Astrocyte (in vitro differentiated cells and primary cell): ENCODE measurements at regions not wholly inside any gene's neighbourhood (a gene's known extent, or its start where the extent isn't known, plus 50 kb on each side); places are given as distances from the start of the nearest gene placed in this dataset.

Source experiments
- DNase-seq: peaks from one replicate; pipeline ENCODE4 v3.0.0-alpha.2; 2010; ENCODE audit warnings: low read depth
- FAIRE-seq: peaks from 2 replicates; lab custom pipeline; 2011; peaks lifted over from hg19 to GRCh38; lab: Jason Lieb, UNC
- H2AFZ ChIP-seq: 2 replicates; pipeline ENCODE4 v1.6.0; 2012; ENCODE audit warnings: low read depth, low read length, inconsistent platforms
- H3K27ac ChIP-seq: 2 replicates; pipeline ENCODE4 v1.5.1; 2011; ENCODE audit warnings: low read depth, low read length, inconsistent platforms
- H3K27me3 ChIP-seq: 2 replicates; pipeline ENCODE4 v1.6.0; 2011; ENCODE audit warnings: low read length, inconsistent platforms; ENCODE audit not compliant: insufficient read depth
- H3K36me3 ChIP-seq: 2 replicates; pipeline ENCODE4 v1.5.1; 2011; ENCODE audit warnings: low read length, inconsistent platforms; ENCODE audit not compliant: insufficient read depth
- H3K4me1 ChIP-seq: 2 replicates; pipeline ENCODE4 v1.5.1; 2011; ENCODE audit warnings: low read length, inconsistent platforms; ENCODE audit not compliant: insufficient read depth
- H3K4me2 ChIP-seq: 2 replicates; pipeline ENCODE4 v1.6.0; 2012; ENCODE audit warnings: low read length, inconsistent platforms
- H3K4me3 ChIP-seq: 2 replicates; pipeline ENCODE4 v1.5.1; 2011; ENCODE audit warnings: low read depth, mild to moderate bottlenecking, low read length, inconsistent platforms; ENCODE audit not compliant: insufficient read depth
- H3K79me2 ChIP-seq: 2 replicates; pipeline ENCODE4 v1.6.0; 2012; ENCODE audit warnings: mild to moderate bottlenecking, low read length, inconsistent platforms; ENCODE audit not compliant: insufficient read depth
- H3K9ac ChIP-seq: 2 replicates; pipeline ENCODE4 v1.6.0; 2012; ENCODE audit warnings: mild to moderate bottlenecking, low read length, inconsistent platforms
- H3K9me3 ChIP-seq: 2 replicates; pipeline ENCODE4 v1.5.1; 2012; ENCODE audit warnings: low read depth, mild to moderate bottlenecking, low read length, inconsistent platforms; ENCODE audit not compliant: insufficient read depth
- H4K20me1 ChIP-seq: 2 replicates; pipeline ENCODE4 v1.6.0; 2012; ENCODE audit warnings: low read length, inconsistent platforms; ENCODE audit not compliant: insufficient read depth
- H3K27ac Mint-ChIP-seq: one replicate; pipeline ENCODE4 v1.8.0; 2021; ENCODE audit warnings: mild to moderate bottlenecking, mixed read lengths; ENCODE audit not compliant: unreplicated experiment
- H3K27me3 Mint-ChIP-seq: one replicate; pipeline ENCODE4 v1.8.0; 2021; ENCODE audit warnings: low read depth, mixed read lengths; ENCODE audit not compliant: unreplicated experiment
- H3K36me3 Mint-ChIP-seq: one replicate; pipeline ENCODE4 v1.8.0; 2021; ENCODE audit warnings: low read depth, mixed read lengths; ENCODE audit not compliant: unreplicated experiment
- H3K4me1 Mint-ChIP-seq: one replicate; pipeline ENCODE4 v1.8.0; 2021; ENCODE audit warnings: low read depth, mixed read lengths; ENCODE audit not compliant: unreplicated experiment
- H3K4me3 Mint-ChIP-seq: one replicate; pipeline ENCODE4 v1.8.0; 2021; ENCODE audit warnings: mild to moderate bottlenecking, moderate library complexity, mixed read lengths; ENCODE audit not compliant: unreplicated experiment
- H3K9me3 Mint-ChIP-seq: one replicate; pipeline ENCODE4 v1.8.0; 2021; ENCODE audit warnings: mild to moderate bottlenecking, mixed read lengths; ENCODE audit not compliant: unreplicated experiment
- EZH2 ChIP-seq: IDR thresholded peaks from 2 replicates; pipeline ENCODE4 v1.6.1; 2012; ENCODE audit warnings: mild to moderate bottlenecking, low read length, inconsistent platforms; ENCODE audit not compliant: insufficient read depth
- TF ChIP-seq, protein P1 (sequence below): IDR thresholded peaks from 2 replicates; pipeline ENCODE4 v1.5.1; 2011; ENCODE audit warnings: low read depth, mild to moderate bottlenecking, inconsistent platforms, low read length, moderate library complexity; ENCODE audit not compliant: insufficient read depth

DNA sequence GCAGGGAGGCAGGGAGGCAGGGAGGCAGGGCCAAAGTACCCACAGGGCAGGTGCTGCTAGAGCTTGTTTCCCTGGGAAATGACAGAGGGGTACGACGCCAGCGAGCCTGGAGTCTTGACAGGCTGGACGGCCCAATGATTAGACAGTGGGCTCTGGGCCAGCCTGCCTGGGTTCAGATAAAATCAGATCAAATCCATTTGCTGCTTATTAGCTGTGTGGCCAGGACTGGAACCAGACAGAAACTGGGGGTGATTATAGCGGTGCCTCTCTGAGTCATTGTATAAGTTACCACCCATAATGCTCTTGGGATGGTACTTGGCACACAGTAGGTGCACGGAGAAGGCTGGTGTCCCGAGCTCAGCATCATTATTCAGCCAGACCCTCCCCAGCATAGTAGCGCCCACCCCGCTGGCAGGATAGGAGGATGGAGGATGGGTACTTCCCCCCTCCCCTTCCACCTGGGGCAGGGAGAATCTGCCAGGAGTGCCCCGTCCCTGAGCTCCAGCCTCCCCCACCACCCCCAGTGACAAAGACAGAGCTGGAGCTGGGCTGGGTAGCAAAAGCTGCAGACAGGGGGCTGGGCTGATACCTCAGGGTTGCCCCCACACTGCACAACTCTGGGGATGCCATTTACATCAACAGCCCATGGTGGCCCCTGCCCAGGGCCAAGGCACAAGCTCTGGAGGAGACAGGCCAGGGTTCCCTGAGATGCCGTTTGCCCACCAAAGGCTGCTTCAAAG, 77.6 kb upstream of the TNRC6C start:
- H3K9me3 Mint-ChIP-seq = peaks cover 12% of the 10 kb centered on the region
- peak overlapping the region; percentile 41 for H3K27ac Mint-ChIP-seq
- H3K9ac ChIP-seq = peak overlapping the region; percentile 39

DNA sequence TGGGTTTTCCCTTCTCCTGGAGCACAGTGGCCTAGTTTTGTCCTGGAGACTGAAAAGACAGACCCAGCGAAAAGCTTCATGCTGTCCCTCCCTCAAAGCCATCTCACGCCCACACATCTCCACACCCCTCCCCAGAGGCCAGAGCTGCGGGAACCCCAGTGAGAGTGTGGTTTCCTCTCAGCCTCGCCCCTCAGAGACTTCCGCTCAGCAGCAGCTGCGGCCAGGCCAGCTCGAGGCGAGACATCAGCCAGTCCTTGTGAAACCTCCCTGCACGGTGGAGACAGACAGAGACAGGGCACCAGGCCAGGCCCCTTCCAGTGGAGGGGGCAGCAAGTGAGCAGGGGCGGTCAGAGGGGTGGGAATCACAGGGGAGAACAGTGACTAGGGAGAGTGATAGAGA, 77.0 kb upstream of the TNRC6C start:
- Histone ChIP-seq H3K9me3 (peaks cover 6% of the 10 kb centered on the region), H4K20me1 (peaks cover 8% of the 10 kb centered on the region), H3K4me2 (peak overlapping the region; percentile 77), H3K36me3 (no peaks in the 10 kb centered on the region), H3K4me3 (peak overlapping the region; percentile 26), H3K79me2 (no peaks in the 10 kb centered on the region), H2AFZ (no peak overlapping the region), H3K27me3 (peaks cover 25% of the 10 kb centered on the region), H3K4me1 (peaks cover 21% of the 10 kb centered on the region), H3K27ac (no peak overlapping the region), H3K9ac (peak overlapping the region; percentile 39)
- TF ChIP-seq, protein P1, sequence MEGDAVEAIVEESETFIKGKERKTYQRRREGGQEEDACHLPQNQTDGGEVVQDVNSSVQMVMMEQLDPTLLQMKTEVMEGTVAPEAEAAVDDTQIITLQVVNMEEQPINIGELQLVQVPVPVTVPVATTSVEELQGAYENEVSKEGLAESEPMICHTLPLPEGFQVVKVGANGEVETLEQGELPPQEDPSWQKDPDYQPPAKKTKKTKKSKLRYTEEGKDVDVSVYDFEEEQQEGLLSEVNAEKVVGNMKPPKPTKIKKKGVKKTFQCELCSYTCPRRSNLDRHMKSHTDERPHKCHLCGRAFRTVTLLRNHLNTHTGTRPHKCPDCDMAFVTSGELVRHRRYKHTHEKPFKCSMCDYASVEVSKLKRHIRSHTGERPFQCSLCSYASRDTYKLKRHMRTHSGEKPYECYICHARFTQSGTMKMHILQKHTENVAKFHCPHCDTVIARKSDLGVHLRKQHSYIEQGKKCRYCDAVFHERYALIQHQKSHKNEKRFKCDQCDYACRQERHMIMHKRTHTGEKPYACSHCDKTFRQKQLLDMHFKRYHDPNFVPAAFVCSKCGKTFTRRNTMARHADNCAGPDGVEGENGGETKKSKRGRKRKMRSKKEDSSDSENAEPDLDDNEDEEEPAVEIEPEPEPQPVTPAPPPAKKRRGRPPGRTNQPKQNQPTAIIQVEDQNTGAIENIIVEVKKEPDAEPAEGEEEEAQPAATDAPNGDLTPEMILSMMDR = no peak
- no peak for TF ChIP-seq EZH2
- H3K27me3 Mint-ChIP-seq = peaks cover 44% of the 10 kb centered on the region
- peaks cover 7% of the 10 kb centered on the region for H3K9me3 Mint-ChIP-seq
- H3K36me3 Mint-ChIP-seq = no peaks in the 10 kb centered on the region
- H3K4me3 Mint-ChIP-seq = peak overlapping the region; percentile 71
- FAIRE-seq = peak; percentile 32
- H3K4me1 Mint-ChIP-seq = peaks cover 14% of the 10 kb centered on the region
- peak; percentile 81 for DNase-seq
- no peak overlapping the region for H3K27ac Mint-ChIP-seq

More for the DNA sequence above, 77.6 kb upstream of the TNRC6C start:
- Histone ChIP-seq H4K20me1 (peaks cover 8% of the 10 kb centered on the region), H3K4me2 (peak overlapping the region; percentile 77), H3K4me1 (peaks cover 21% of the 10 kb centered on the region), H3K9me3 (peaks cover 13% of the 10 kb centered on the region), H3K79me2 (no peaks in the 10 kb centered on the region), H2AFZ (no peak overlapping the region), H3K4me3 (peak overlapping the region; percentile 26), H3K36me3 (no peaks in the 10 kb centered on the region), H3K27ac (no peak overlapping the region), H3K27me3 (peaks cover 19% of the 10 kb centered on the region)
- Mint-ChIP-seq H3K4me1 (peaks cover 14% of the 10 kb centered on the region), H3K36me3 (no peaks in the 10 kb centered on the region), H3K4me3 (no peak overlapping the region), H3K27me3 (peaks cover 41% of the 10 kb centered on the region)
- no peak for TF ChIP-seq EZH2
- TF ChIP-seq, protein P1 = no peak
- FAIRE-seq (no peak), DNase-seq (no peak)

DNA sequence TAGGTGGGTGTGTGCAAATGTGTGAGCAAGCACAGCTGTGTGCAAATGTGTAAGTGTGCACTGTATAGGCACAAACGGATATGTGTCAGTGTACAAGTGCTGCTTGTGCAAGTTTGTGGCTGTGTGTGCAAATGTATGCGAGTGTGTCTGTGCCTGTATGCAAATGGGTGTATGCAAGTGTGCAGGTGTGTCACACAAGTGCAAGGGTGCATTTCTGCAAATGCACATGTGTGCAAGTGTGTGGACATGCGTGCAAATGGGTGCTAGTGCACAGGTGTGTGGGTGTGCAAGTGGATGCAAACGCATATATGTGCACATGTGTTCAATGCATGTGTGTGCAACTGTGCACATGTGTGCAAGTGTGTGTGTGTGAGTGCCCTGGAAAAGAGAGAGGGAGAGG, 76.5 kb upstream of the TNRC6C start:
- Histone ChIP-seq H3K9ac (no peak overlapping the region), H3K9me3 (peaks cover 6% of the 10 kb centered on the region), H3K4me1 (peaks cover 21% of the 10 kb centered on the region), H3K4me3 (no peak overlapping the region), H3K36me3 (no peaks in the 10 kb centered on the region), H2AFZ (no peak overlapping the region), H3K79me2 (no peaks in the 10 kb centered on the region), H3K4me2 (peak overlapping the region; percentile 77), H4K20me1 (peaks cover 8% of the 10 kb centered on the region), H3K27ac (no peak overlapping the region), H3K27me3 (peaks cover 30% of the 10 kb centered on the region)
- peaks cover 4% of the 10 kb centered on the region for H3K9me3 Mint-ChIP-seq
- FAIRE-seq (no peak), DNase-seq (no peak)
- peaks cover 49% of the 10 kb centered on the region for H3K27me3 Mint-ChIP-seq
- H3K4me3 Mint-ChIP-seq = peak overlapping the region; percentile 71
- H3K27ac Mint-ChIP-seq = no peak overlapping the region
- no peak for TF ChIP-seq EZH2
- TF ChIP-seq, protein P1 = no peak
- no peaks in the 10 kb centered on the region for H3K36me3 Mint-ChIP-seq
- H3K4me1 Mint-ChIP-seq = peaks cover 15% of the 10 kb centered on the region
